Calu3 (cell line): ENCODE measurements at regions not wholly inside any gene's neighbourhood (a gene's known extent, or its start where the extent isn't known, plus 50 kb on each side); places are given as distances from the start of the nearest gene placed in this dataset.

Source experiments
- BruUV-seq: library from RNA; stranded (reverse); fragments of 400-500 nt; replicated peaks from 2 replicates; lab custom pipeline; 2021; lab: Mats Ljungman, UMichigan
- CTCF ChIA-PET: fragments of 300-600 bp; sonication (Branson Sonifier 250); formaldehyde crosslinking; loops from one replicate; lab custom pipeline; 2022; ENCODE audit warnings: antibody characterized with exemption; lab: Charles Lee
- DNase-seq: peaks from one replicate; pipeline ENCODE4 v3.0.0; 2022
- H3K27ac Mint-ChIP-seq: one replicate; pipeline ENCODE4 v1.8.0; 2022; ENCODE audit warnings: mixed read lengths; ENCODE audit not compliant: unreplicated experiment
- H3K27me3 Mint-ChIP-seq: one replicate; pipeline ENCODE4 v1.8.0; 2022; ENCODE audit warnings: mixed read lengths; ENCODE audit not compliant: unreplicated experiment
- H3K36me3 Mint-ChIP-seq: one replicate; pipeline ENCODE4 v1.8.0; 2022; ENCODE audit warnings: mild to moderate bottlenecking, moderate library complexity, mixed read lengths; ENCODE audit not compliant: insufficient read depth, unreplicated experiment
- H3K4me1 Mint-ChIP-seq: one replicate; pipeline ENCODE4 v1.8.0; 2022; ENCODE audit warnings: mild to moderate bottlenecking, low read depth, mixed read lengths; ENCODE audit not compliant: unreplicated experiment
- H3K4me3 Mint-ChIP-seq: one replicate; pipeline ENCODE4 v1.8.0; 2022; ENCODE audit warnings: mild to moderate bottlenecking, low read depth, moderate library complexity, mixed read lengths; ENCODE audit not compliant: unreplicated experiment
- H3K9me3 Mint-ChIP-seq: one replicate; pipeline ENCODE4 v1.8.0; 2022; ENCODE audit warnings: low read depth, mixed read lengths; ENCODE audit not compliant: unreplicated experiment
- CTCF ChIP-seq: fragments of 200-600 bp; IDR thresholded peaks from one replicate; pipeline ENCODE4 v1.8.0; 2022; ENCODE audit warnings: antibody characterized with exemption; ENCODE audit not compliant: unreplicated experiment
- intact Hi-C: fragments of 100-400 bp; cut with micrococcal nuclease; formaldehyde crosslinking; loops from one replicate; pipeline ENCODE4 v1.10.0; 2022; ENCODE audit not compliant: unreplicated experiment

GRCh38 chr15:66923438-66923881 is 141.9 kb upstream of the SMAD3 start:
- Mint-ChIP-seq H3K4me1 (peaks cover 30% of the 10 kb centered on the region), H3K27ac (no peak overlapping the region), H3K27me3 (no peaks in the 10 kb centered on the region), H3K4me3 (no peak overlapping the region), H3K36me3 (no peaks in the 10 kb centered on the region), H3K9me3 (peaks cover 3% of the 10 kb centered on the region)
- DNase-seq, result peak; percentile 72
- intact Hi-C loops, result no loop called here
- no TSS peak for BruUV-seq
- TF ChIP-seq CTCF, result peak; percentile 76
- CTCF ChIA-PET, result no interaction called here

DNA sequence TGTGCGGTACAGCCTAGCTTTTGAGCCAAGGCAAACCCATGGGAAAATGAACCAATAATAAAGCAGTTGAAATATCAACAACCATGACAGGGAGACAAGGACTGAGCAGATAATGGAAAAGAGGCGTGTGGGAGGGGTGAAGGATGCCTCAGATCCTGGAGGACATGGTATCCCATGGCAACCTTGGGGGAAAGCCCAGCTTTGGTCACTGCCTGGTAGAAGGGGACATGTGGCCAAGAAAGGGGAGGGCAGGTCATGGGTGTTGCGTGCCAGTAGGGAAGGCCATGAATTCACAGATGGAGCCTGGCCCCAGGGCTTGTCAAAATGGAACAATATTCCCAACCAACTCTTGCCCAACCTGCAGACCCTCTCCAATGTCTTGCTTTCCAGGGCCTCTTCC is 140.5 kb upstream of the SMAD3 start:
- intact Hi-C loops, result no loop called here
- H3K9me3 Mint-ChIP-seq, result peaks cover 3% of the 10 kb centered on the region
- no peaks in the 10 kb centered on the region for H3K27me3 Mint-ChIP-seq
- peaks cover 36% of the 10 kb centered on the region for H3K4me1 Mint-ChIP-seq
- H3K4me3 Mint-ChIP-seq, result no peak overlapping the region
- no peak for DNase-seq
- TF ChIP-seq CTCF, result no peak
- H3K27ac Mint-ChIP-seq, result no peak overlapping the region
- no TSS peak for BruUV-seq
- CTCF ChIA-PET, result interaction anchor here (0.6 kb wide), 1 partner anchor 431 kb away, joined by 3 read pairs; no protein-coding TSS in a partner anchor
- no peaks in the 10 kb centered on the region for H3K36me3 Mint-ChIP-seq

DNA sequence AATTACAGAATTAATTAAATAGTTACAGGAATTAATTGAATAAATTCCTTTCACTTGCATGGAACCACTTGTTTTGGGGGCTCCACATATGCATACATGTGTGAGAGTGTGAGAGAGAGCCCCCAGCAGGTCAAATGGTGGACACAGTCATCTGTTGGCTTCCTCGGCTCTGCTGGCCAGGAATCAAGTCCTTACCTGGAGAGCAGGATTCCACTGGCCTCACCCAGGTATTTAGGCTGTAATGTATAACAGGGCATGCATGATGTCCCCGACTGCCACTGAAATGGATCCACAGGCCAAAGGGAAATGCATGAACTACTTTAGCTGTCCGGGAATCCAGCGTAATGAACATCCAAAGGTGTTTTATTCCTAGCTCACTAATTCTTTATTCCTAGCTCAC is 139.7 kb upstream of the SMAD3 start:
- TF ChIP-seq CTCF, result no peak
- DNase-seq, result no peak
- peaks cover 3% of the 10 kb centered on the region for H3K9me3 Mint-ChIP-seq
- H3K27ac Mint-ChIP-seq, result no peak overlapping the region
- intact Hi-C loops, result no loop called here
- no peaks in the 10 kb centered on the region for H3K27me3 Mint-ChIP-seq
- H3K4me1 Mint-ChIP-seq, result peaks cover 39% of the 10 kb centered on the region
- H3K36me3 Mint-ChIP-seq, result no peaks in the 10 kb centered on the region
- CTCF ChIA-PET, result no interaction called here
- no TSS peak for BruUV-seq
- H3K4me3 Mint-ChIP-seq, result no peak overlapping the region

DNA sequence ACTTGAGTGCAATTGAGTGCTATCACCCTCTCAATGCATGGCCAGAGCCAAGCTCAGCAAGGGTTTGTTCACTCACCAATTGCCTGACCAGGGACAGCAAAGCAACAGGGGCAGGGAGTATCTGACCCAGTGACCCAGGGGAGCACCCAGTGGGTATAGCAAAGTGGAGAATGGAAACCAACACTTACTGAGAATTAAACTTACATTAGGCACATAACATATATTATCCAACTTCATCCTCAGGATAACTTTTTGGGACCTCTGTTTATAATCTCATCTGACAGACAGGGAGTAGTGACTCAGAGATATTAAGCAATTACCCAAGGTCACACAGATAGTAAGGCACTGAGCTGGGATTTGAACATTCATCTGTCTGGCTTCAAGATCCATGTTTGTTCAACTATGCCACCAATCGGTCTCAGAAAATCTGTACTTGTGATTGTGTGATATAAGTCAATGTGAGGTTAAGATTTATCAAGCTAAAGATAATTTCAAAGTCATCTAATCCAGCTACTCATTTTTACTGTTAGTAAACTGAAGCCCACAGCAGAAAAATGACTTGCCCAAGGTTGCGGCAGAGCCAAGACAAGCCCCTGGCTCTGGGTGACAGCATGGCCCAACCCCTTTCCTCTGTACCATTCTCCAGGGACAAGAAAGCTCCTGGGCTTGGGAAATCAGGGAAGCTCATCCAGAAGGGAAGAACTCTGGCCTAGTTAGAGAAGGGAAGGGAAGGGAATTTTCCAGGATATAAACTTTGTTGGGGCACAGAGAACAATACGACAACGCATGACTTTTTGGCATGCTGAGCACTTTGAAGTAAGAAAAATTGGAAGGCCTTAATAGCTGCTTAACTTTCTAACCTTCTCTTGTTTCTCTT is 138.0 kb upstream of the SMAD3 start:
- intact Hi-C loops, result no loop called here
- no peaks in the 10 kb centered on the region for H3K27me3 Mint-ChIP-seq
- peaks cover 49% of the 10 kb centered on the region for H3K4me1 Mint-ChIP-seq
- CTCF ChIA-PET, result interaction anchor here (0.9 to 1.3 kb wide), 2 partner anchors 19 to 99 kb away, joined by 3 to 4 read pairs; no protein-coding TSS in a partner anchor
- peaks cover 3% of the 10 kb centered on the region for H3K9me3 Mint-ChIP-seq
- no peak for TF ChIP-seq CTCF
- no TSS peak for BruUV-seq
- no peak overlapping the region for H3K4me3 Mint-ChIP-seq
- no peak overlapping the region for H3K27ac Mint-ChIP-seq
- DNase-seq, result no peak
- H3K36me3 Mint-ChIP-seq, result peaks cover 8% of the 10 kb centered on the region
